ENCODE measurements at regions not wholly inside any gene's neighbourhood (a gene's known extent, or its start where the extent isn't known, plus 50 kb on each side); places are given as distances from the start of the nearest gene placed in this dataset.

DNA sequence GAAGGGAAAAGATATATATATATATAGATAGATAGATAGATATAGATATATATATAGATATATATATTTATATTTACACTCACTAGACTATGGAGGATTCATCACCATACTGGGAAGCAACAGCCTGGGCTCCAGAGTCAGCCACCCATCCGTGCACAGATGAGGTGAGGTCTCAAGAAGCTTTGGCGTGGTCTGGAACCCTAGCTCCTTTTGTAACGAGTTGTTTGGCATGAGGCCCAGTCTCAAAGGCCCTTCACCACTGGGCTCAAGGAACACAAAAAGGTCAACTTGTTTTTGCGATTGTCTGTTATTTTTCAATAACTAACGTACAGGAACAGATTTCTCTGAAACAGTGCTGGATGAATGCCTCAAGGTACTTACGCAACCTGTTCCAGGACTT, 448.7 kb downstream of the CMPK2 start:
- H3K79me2 ChIP-seq (ENCODE audit: low read depth), result no peaks in the 10 kb centered on the region
- peaks cover 22% of the 10 kb centered on the region for H3K4me1 Mint-ChIP-seq
- H3K27ac ChIP-seq, result no peak overlapping the region

DNA sequence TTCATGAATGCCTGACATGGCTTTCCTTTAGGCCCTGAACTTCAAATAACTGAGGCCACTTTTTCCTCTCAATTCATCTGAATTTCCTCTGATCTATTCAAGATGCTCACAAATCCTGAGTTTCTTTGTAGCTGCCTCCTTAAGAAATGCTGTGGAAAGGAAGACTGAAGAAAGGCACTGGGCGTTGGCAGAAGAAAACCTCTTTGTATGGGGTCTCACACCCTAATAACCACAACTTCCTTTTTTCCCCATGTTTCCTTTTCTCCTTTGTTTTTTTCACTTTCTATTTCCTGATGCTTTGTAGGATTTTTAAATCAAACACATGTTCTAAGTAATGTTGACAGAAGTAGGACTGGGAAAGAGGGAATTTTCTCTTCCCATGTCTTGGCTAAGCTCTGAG, 447.4 kb downstream of the CMPK2 start:
- Mint-ChIP-seq H3K9me3 (peaks cover 10% of the 10 kb centered on the region), H3K4me1 (peaks cover 35% of the 10 kb centered on the region), H3K27ac (peak overlapping the region; percentile 68), H3K36me3 (peaks cover 6% of the 10 kb centered on the region), H3K4me3 (no peak overlapping the region), H3K27me3 (ENCODE audit: insufficient read depth, low read depth) (peaks cover 3% of the 10 kb centered on the region)
- Histone ChIP-seq H4K20me1 (ENCODE audit: low read depth) (no peaks in the 10 kb centered on the region), H3K27me3 (no peaks in the 10 kb centered on the region), H3F3A (ENCODE audit: low read depth) (peaks cover 11% of the 10 kb centered on the region), H2AFZ (replicated peaks) (no peak overlapping the region), H3K9me3 (ENCODE audit: low read depth) (no peaks in the 10 kb centered on the region), H3K36me3 (no peaks in the 10 kb centered on the region), H3K4me1 (peaks cover 18% of the 10 kb centered on the region), H3K9ac (no peak overlapping the region), H3K27ac (no peak overlapping the region), H3K4me3 (no peak overlapping the region), H3K79me2 (ENCODE audit: low read depth) (no peaks in the 10 kb centered on the region), H3K4me2 (peak overlapping the region; percentile 51)
- TF ChIP-seq EZH2phosphoT487 (IDR thresholded peaks at IDR 0.05) (no peak), EZH2 (IDR thresholded peaks at IDR 0.05) (no peak)
- TF ChIP-seq, protein P1, sequence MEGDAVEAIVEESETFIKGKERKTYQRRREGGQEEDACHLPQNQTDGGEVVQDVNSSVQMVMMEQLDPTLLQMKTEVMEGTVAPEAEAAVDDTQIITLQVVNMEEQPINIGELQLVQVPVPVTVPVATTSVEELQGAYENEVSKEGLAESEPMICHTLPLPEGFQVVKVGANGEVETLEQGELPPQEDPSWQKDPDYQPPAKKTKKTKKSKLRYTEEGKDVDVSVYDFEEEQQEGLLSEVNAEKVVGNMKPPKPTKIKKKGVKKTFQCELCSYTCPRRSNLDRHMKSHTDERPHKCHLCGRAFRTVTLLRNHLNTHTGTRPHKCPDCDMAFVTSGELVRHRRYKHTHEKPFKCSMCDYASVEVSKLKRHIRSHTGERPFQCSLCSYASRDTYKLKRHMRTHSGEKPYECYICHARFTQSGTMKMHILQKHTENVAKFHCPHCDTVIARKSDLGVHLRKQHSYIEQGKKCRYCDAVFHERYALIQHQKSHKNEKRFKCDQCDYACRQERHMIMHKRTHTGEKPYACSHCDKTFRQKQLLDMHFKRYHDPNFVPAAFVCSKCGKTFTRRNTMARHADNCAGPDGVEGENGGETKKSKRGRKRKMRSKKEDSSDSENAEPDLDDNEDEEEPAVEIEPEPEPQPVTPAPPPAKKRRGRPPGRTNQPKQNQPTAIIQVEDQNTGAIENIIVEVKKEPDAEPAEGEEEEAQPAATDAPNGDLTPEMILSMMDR (IDR thresholded peaks at IDR 0.05), result no peak
- DNase-seq (ENCODE audit: low spot score), result peak; percentile 34

More for the DNA sequence above, 448.7 kb downstream of the CMPK2 start:
- Histone ChIP-seq H3K27me3 (no peaks in the 10 kb centered on the region), H3K4me2 (no peak overlapping the region), H3K4me3 (no peak overlapping the region), H2AFZ (replicated peaks) (no peak overlapping the region), H3K36me3 (no peaks in the 10 kb centered on the region), H3F3A (ENCODE audit: low read depth) (peaks cover 11% of the 10 kb centered on the region), H3K9ac (no peak overlapping the region), H3K4me1 (peaks cover 18% of the 10 kb centered on the region), H4K20me1 (ENCODE audit: low read depth) (no peaks in the 10 kb centered on the region), H3K9me3 (ENCODE audit: low read depth) (no peaks in the 10 kb centered on the region)
- Mint-ChIP-seq H3K27me3 (ENCODE audit: insufficient read depth, low read depth) (peaks cover 3% of the 10 kb centered on the region), H3K36me3 (peaks cover 6% of the 10 kb centered on the region), H3K27ac (no peak overlapping the region), H3K4me3 (no peak overlapping the region), H3K9me3 (peaks cover 10% of the 10 kb centered on the region)
- DNase-seq (ENCODE audit: low spot score), result no peak
- TF ChIP-seq EZH2 (IDR thresholded peaks at IDR 0.05) (no peak), EZH2phosphoT487 (IDR thresholded peaks at IDR 0.05) (no peak)
- TF ChIP-seq, protein P1 (IDR thresholded peaks at IDR 0.05), result no peak

DNA sequence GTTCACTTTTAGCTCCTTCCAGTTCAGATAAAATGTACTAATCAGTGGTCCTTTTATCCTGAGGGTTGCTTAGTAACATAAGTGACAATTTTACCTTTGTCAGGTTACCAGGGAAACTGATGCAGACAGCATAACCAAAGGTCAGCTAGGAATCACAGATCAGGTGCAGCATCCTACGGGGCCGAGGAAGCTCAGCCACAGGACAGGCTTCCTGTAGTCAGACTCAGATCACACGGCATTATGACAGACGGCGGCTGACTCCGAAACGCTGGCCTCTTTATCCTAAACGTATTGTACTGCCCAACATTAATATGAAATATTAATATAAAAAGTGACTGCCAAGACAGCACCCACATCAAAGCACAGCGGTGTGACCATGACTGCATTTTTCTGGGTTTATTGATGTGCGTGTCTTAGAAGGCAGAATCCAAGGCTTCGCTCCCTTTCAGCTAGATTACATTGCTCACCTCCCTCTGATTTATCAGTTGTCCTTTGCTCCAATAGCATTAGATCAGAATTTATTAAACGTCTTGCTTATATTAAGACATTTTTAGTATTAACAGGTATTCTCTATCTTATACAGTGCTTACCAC, 444.5 kb downstream of the CMPK2 start:
- H3K27ac ChIP-seq, result no peak overlapping the region
- no peaks in the 10 kb centered on the region for H3K27me3 ChIP-seq
- H3K4me3 Mint-ChIP-seq, result no peak overlapping the region
- no peaks in the 10 kb centered on the region for H3K36me3 ChIP-seq
- peaks cover 2% of the 10 kb centered on the region for H3K9me3 Mint-ChIP-seq
- H3K27ac Mint-ChIP-seq, result no peak overlapping the region
- H3K9ac ChIP-seq, result no peak overlapping the region
- H3K27me3 Mint-ChIP-seq (ENCODE audit: insufficient read depth, low read depth), result no peaks in the 10 kb centered on the region
- no peak overlapping the region for H2AFZ ChIP-seq (replicated peaks)
- H3K9me3 ChIP-seq (ENCODE audit: low read depth), result no peaks in the 10 kb centered on the region
- H3K4me1 ChIP-seq, result peaks cover 30% of the 10 kb centered on the region
- no peak overlapping the region for H3K4me2 ChIP-seq
- H4K20me1 ChIP-seq (ENCODE audit: low read depth), result no peaks in the 10 kb centered on the region
- H3K4me1 Mint-ChIP-seq, result peaks cover 50% of the 10 kb centered on the region
- no peaks in the 10 kb centered on the region for H3K79me2 ChIP-seq (ENCODE audit: low read depth)
- peaks cover 11% of the 10 kb centered on the region for H3F3A ChIP-seq (ENCODE audit: low read depth)
- DNase-seq (ENCODE audit: low spot score), result no peak
- H3K4me3 ChIP-seq, result no peak overlapping the region
- no peak for TF ChIP-seq EZH2 (IDR thresholded peaks at IDR 0.05)
- TF ChIP-seq, protein P1 (IDR thresholded peaks at IDR 0.05), result no peak
- TF ChIP-seq EZH2phosphoT487 (IDR thresholded peaks at IDR 0.05), result no peak
- no peaks in the 10 kb centered on the region for H3K36me3 Mint-ChIP-seq

All from neural progenitor cell (in vitro differentiated cells).